HG02610 (cell line): ENCODE measurements at regions not wholly inside any gene's neighbourhood (a gene's known extent, or its start where the extent isn't known, plus 50 kb on each side); places are given as distances from the start of the nearest gene placed in this dataset.
"Not testable (repeated sequence)": the region's sequence is repeated elsewhere in the genome, so short reads cannot be mapped to it uniquely, and the experiment has no call there.

Experiments used
- ATAC-seq: cut with Tn5 transposase; IDR thresholded peaks from one replicate; pipeline ENCODE4 v1.9.1; 2021; ENCODE audit warnings: mild to moderate bottlenecking, moderate library complexity; ENCODE audit not compliant: unreplicated experiment

GRCh38 chr15:96046620-96047240 lies 283.8 kb upstream of the NR2F2 start:
- ATAC-seq, result no peak

- no peak for ATAC-seq
Measured at GRCh38 chr15:96047255-96047931, 283.1 kb upstream of the NR2F2 start.

GRCh38 chr15:96049323-96049722 lies 281.2 kb upstream of the NR2F2 start:
- ATAC-seq, result no peak

GRCh38 chr15:96049766-96050165 lies 280.7 kb upstream of the NR2F2 start:
- ATAC-seq, result no peak

GRCh38 chr15:96051598-96051997 lies 278.9 kb upstream of the NR2F2 start:
- ATAC-seq, result no peak

DNA sequence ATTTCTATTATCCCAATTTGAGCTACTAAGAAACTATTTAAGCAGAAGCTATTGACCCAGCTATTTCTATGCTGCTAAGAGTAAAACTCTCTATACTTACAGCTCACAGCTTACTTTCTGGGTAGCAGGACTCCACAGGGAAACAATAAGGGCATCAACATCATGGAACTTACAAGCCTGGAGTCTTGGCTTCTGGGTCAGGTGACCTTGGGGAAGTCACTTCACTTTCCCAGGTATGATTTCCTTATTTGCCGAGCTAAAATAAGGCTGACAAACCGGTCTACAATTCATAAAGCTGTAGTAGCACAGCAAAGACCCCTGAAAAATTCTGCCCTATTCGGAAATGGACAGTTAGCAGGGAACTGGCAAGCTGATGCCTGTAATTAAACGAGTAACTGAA lies 278.3 kb upstream of the NR2F2 start:
- no peak for ATAC-seq

- no peak for ATAC-seq
Measured at GRCh38 chr15:96052572-96053030, 277.9 kb upstream of the NR2F2 start.

- ATAC-seq, result no peak
Measured at GRCh38 chr15:96053031-96053780, 277.3 kb upstream of the NR2F2 start.

DNA sequence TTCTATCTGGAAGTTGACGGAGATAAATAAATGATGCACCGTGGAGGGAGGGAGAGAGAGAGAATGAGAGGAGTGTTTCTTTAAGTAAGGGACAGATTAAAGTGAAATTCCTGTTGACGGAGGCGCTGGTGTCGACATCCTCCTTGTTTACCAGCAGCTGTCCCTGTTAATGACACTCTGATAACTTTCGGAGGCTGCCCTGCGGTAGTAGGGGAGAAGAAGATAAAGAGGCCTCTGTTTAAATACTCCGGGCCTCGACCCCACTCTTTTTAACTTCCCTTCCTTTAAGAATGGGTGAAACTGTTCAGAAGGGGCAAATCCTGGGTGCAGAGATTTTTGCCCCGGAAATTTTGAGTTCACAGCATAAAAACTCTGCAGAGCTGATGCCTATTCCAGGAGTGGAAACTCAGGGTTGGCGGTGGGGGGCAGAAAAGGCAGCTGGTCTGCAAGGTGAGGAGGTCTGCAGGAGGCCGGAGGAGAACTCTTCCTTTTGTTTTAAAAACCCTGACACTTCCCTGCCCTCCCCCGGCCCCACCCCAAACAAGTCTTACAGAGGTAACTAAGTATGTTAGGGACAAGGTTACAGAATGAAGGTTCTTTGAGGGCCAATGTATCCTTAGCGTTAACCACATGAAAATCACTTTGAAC lies 276.6 kb upstream of the NR2F2 start:
- ATAC-seq, result no peak

DNA sequence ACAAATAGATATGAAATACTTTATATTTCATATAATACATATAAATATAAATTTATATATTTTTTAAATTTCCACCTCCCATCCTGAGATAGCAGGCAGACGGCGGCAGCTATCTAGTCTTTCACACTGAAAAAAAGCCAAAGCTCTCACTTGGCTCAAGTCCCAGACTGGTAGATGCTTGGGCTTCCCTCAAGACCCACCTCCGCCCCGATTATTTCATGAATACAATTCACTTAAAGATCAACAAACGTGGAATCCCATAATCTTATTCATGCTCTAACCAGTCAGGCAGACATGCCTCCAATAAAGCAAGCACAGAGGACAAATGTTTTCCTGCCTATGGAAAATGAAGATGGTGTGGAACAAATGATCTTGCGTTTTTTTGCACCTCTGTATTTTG lies 275.9 kb upstream of the NR2F2 start:
- no peak for ATAC-seq

DNA sequence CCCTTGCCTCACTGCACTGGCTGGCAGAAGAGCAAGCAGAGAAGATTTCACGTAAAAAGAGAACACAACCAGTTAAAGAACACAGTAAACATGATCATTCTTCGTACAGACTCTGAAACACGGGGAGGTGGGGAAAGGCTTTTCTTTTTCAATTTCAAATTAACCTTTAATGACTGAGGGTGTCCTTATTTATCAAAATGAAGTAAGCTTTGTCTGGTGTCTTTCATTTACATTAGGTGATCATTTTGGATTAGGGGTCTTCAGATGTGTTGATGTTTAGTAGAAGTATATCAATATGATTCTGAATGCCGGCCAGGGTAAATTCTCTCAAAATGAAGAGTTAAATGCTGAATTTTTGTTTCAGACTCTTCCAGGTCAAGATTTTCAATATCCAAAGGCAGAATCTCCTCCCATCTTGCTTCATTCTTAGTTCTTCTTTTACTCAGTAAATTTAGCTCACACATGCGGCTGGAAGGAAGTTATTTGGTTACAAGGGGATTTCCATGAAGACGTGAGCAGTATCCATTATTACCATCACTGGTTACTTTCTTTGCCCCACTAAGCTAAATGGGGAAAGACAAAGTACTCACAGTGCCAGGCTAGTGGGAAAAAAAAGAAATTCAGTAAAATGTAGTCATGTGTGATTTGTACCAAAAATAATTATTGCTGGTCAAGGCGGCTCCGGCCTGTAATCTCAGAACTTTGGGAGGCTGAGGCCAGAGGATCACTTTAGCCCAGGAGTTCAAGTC lies 272.2 kb upstream of the NR2F2 start:
- ATAC-seq, result peak; percentile 85

GRCh38 chr15:96058852-96059103 lies 271.7 kb upstream of the NR2F2 start:
- ATAC-seq, result not testable (repeated sequence)

DNA sequence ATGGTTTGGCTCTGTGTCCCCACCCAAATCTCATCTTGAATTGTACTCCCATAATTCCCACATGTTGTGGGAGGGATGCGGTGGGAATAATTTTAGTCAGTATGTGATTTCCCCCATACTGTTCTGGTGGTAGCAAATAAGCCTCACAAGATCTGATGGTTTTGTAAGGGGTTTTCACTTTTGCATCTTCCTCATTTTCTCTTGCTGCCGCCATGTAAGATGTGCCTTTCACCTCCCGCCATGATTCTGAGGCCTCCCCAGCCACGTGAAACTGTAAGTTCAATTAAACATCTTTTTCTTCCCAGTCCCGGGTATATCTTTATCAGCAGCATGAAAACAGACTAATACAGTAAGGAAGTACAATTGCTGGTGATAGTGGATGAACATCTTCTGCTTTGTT lies 269.9 kb upstream of the NR2F2 start:
- not testable (repeated sequence) for ATAC-seq

DNA sequence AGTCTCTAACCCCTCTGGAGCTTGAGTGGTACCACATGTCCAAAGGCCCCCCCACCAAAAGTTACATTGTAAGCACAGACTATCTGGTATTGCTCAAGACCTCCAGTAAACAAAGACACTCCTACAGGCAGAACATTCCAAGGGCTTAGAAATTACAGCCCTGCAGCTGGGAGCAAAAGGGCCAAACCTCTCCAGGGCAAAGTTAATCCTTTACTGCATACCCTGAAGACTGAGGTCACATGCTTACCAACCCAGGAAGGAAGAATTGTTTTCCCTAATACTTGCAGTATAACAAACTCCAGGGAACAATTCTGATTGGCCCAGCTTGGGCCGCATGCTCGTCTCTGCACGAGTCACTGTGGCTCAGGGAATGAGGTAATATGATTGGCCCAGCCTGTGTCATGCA lies 266.1 kb upstream of the NR2F2 start:
- no peak for ATAC-seq

GRCh38 chr15:96066126-96066525 lies 264.4 kb upstream of the NR2F2 start:
- no peak for ATAC-seq

- no peak for ATAC-seq
Measured at GRCh38 chr15:96066852-96067495, 263.5 kb upstream of the NR2F2 start.

GRCh38 chr15:96067677-96068076 lies 262.8 kb upstream of the NR2F2 start:
- ATAC-seq, result no peak

GRCh38 chr15:96068897-96069296 lies 261.6 kb upstream of the NR2F2 start:
- ATAC-seq, result no peak

GRCh38 chr15:96070636-96071035 lies 259.9 kb upstream of the NR2F2 start:
- ATAC-seq, result no peak

DNA sequence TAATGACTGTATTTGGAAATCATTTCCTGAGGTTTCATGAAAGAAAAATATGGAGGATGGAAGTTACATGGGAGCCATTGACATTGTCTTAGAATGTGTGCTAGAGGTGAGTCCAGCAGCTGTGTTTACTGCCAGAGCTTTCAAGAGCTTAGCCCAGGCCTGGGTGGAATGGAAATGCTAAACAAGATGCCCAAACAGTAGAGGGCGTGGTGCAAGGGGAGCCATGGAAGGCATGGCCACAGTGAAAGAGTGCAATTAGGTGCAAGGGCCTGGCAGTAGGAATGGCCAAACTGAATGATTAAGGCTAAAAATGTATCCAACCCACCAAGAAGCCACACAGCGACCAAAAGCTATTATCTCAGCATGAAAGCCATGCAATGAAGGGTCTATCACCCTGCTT lies 257.7 kb upstream of the NR2F2 start:
- no peak for ATAC-seq

DNA sequence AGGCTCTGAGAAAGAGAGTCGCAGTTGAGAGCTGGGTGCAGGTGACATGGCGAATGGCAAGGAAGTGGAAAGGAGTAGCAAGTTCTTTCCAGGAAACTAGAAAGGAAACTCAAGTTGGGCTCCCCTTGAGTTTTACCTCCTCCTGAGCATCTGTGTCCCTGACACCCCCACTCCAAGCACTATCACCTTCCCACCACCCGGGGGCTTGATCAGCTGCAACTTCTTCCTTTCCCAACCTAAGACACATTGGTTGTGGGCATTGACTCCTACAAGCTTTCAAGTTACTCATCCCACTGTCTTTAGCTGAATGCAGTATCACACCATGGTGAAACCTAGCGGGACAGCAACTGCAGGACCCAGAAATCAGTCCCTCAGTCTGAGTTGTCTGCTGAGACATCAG lies 256.6 kb upstream of the NR2F2 start:
- no peak for ATAC-seq
